GM18505 (cell line): ENCODE measurements at regions not wholly inside any gene's neighbourhood (a gene's known extent, or its start where the extent isn't known, plus 50 kb on each side); places are given as distances from the start of the nearest gene placed in this dataset.
A peak's percentile ranks its signal among the peaks of the same experiment; 100 is the strongest.

Source experiments
- ATAC-seq: cut with Tn5 transposase; IDR thresholded peaks from one replicate; pipeline ENCODE4 v1.9.1; 2021; ENCODE audit not compliant: unreplicated experiment
- POLR2A ChIP-seq: IDR thresholded peaks from 4 replicates; pipeline ENCODE4 v1.6.1; 2011; ENCODE audit warnings: borderline replicate concordance; ENCODE audit not compliant: insufficient read depth, insufficient read length; ENCODE audit errors: extremely low read depth

DNA sequence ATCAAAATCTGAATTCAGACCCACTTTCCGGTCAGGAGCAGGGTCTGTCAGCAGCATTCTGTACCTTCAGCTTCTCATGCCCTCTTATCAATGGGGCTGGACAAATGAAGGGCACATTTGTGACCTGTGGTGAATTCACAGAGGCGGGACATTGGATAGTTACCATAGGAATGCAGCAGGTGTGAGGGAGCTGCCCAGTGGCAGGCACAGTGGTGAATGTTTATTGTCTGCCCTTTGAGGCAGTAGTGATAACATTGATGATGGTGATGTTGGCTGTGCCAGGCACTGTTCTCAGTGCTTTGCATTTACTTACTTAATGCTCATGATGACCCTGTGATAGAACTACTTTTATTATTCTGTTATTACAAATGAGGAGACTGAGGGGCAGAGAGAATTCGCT lies 101.2 kb upstream of the KIT start:
- no peak for ATAC-seq
- TF ChIP-seq POLR2A: no peak

DNA sequence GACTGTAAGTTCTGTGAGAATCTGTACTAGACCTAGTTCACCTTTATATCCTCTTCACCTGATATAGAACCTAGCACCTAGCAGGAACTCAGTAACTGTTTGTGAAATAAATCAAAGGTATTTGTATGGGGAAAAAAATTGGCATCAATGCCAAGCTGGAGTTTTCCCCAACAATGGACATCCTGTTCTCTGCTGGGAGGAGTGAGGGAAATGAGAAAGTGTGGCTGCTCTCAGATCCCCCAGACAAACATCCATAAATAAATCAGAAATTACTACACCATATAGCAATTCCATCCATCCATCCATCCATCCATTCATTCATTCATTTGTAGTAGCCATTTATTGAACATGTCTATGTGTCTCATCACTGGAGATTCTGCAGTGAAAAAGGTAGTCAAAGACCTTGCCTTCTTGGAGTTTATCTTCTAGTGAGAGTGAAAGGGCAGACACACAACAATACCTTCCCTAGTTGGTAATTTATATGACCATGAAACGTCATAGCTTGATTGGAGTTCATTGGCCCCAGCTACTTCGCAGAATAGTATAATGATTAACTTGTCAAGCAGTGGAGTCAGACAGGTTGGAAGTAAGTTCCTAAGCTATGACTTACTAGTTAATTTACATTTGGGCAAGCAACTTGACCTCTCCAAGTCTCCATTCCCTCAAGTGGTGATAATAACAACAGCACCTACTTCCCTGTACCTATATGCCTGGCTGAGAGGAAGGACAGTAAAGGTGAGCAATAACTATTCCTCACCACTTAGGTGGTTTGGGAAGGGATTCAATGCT lies 98.7 kb upstream of the KIT start:
- ATAC-seq: no peak
- no peak for TF ChIP-seq POLR2A

DNA sequence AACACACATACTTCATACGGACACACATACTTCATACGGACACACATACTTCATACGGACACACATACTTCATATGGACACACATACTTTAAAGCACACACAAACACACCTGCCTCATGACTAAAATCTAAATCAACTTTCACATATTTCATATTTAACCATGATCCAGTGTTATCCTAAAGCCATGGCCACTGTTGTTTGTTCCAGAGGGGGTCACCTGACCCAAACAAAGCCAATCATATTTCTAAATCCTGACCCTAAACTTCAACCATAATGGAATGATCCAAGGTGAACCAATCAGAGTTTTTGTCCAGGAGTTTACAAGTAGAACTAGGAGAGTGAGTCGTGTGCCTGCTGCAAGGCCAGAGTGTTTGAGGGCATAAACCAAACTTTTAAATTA lies 97.2 kb upstream of the KIT start:
- no peak for ATAC-seq
- no peak for TF ChIP-seq POLR2A

DNA sequence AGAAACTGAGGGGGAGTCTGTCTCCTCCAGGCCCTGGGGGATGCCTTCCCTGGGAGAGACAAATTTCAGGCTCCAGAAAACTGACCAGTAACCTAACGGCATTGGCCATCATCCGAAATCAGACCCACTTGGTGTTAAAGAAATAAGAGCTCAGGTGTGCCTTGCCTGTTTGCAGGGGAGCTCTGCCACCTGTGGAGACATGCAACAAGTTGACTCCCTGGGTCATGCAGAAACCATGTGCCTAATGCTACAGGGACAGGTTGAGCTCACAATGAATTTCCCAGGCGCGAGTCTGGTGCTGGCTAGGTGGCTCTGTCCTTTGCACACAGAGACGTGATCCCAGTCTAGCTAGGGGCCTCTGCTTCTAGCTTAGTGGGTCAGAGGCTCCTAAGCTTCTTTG lies 95.8 kb upstream of the KIT start:
- ATAC-seq: no peak
- TF ChIP-seq POLR2A: no peak

DNA sequence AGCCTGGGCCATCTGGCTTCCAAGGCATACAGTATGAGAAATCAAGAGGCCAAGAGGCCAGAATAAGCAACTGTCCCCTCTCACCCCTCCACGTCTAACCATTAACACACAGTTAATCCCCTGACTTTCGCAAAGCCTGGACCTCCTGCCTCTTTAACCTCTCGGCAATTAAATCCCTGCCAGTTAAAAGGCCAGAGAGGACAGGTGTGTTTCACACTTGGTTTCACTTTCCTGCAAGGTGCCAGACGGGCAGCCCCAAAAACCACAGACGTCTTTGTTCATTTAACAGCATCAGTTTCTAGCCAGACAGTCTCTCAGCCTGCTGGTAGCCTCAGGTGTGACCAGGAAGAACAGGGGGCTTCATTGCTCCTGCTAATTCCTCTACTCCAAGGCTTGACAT lies 91.1 kb upstream of the KIT start:
- no peak for TF ChIP-seq POLR2A
- ATAC-seq: peak; percentile 67

DNA sequence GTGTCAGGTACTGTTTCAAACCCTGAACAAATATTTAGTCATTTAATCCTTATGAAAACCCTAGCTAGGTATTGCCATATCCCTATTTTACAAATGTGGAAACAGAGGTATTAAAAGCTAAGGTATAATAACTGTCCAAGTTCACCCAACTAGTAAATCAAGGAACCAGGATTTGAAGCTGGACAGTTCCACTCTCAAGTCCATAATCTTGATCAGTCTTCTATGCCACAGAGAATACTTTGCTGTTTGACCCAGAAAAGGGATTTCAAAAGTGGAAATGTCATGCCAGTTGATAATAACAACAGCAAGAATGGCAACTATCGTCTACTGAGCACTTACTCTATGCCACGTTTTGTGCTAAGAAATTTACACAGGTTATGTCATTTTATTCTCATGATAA lies 90.4 kb upstream of the KIT start:
- ATAC-seq: no peak
- no peak for TF ChIP-seq POLR2A

DNA sequence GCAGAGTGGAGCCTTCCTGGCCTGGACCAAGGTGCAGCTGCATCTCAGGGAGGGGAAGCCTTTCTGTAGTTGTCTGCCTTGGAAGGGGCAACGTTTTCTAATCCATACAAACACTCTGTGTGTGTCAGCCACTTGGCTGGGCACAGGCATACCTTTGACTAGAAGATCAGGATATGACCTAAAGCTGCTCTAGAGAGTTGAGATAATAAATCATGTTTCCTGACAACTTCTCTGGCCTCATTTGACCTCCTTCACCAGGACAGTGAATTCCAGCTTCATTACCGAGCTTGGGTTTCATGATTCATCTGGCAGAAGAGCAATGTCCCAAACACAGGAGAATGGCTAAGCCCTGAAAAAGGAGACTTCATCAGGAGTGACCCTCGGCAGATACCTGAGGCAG lies 89.6 kb upstream of the KIT start:
- no peak for TF ChIP-seq POLR2A
- no peak for ATAC-seq

DNA sequence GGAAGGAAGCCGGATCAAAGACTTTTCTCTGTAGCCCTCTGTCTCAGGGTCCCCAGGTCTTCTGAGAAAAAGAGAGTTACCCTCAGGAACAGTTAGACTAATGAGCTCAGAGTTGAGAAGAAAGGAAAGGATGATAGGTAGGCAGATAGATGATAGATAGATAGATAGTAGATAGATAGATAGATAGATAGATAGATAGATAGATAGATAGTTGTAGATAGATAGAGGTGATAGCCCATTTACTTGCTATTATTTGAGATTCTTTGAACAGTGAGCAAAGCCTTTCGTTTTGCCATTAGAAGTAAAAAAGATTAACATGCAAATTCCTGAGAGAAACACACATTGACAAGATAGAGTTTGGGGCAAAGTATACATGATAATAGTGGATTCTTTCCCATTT lies 86.9 kb upstream of the KIT start:
- no peak for TF ChIP-seq POLR2A
- no peak for ATAC-seq

DNA sequence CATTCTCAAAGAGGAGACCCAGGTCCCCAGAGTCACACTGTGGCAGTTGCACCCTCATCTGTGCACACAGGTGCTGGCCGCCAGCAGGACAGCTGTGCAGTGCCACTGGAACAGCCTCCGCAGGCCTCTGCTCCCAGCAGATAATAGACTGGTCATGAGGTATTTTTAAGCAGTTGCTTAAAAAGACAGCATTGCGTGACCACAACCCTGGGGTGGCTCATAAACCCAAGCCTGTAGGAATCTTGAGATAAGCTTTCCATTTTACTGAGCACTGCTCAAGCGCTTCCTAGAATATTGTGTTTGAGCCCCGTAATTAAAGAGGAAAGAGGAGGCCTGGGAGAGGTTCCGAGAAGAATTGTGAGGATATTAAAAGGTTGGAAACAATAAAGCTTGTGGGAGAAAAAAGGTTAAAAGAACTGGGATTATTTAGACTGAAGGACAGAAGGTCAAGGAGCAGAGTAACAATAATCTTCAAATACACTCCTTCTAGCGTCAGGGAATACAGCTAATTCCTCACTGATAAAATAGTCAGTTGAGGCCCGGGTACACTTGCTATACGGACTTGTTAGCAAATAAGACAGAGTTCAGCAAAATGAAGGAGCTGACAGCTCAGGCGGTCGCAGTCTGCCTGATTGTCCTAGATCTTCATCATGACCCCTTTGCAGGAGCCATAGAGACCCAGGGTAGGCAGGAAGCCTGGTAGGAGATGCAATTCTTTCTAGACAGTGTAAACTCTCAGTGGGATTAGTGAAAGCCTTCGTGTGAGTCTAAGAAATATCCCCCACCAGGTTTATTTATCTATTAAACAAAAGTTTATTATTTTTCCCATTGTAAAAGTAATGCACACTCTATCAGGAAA lies 86.2 kb upstream of the KIT start:
- no peak for ATAC-seq
- no peak for TF ChIP-seq POLR2A

DNA sequence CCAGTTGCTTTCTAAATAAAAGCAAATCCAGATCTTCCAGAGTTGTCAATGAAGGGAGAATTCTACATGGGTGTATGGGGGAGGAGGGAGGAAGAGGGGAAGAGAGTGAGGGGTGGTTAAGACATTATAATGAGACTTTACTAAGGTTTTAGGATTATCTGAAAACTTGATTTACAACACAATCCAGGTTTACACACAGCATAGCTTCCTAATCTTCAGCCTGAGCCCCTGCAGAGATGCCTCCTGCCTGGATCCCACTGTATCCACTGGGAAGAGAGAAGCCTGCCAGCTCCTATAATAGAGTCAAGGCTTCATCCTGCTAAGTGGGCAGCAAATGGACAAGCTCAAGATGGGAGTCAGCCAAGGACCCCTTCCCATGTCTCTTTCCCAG lies 85.6 kb upstream of the KIT start:
- no peak for ATAC-seq

DNA sequence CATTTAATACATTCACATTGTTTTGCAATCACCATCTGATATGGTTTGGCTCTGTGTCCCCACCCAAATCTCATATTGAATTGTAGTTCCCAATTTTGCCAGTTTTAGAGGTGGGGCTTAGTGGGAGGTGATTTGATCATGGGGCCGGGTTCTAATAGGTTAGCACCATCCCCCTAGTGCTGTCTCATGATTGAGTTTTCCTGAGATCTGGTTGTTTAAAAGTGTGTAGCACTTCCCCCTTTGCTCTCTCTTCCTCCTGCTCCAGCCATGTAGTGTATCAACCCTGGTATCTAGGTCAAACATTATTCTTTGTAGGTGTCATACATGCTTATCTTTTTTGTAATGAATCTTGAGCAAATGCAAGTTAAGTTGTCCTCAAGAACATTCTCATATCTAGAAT lies 83.3 kb upstream of the KIT start:
- no peak for ATAC-seq
- no peak for TF ChIP-seq POLR2A

More for the DNA sequence above, 85.6 kb upstream of the KIT start:
- TF ChIP-seq POLR2A: no peak

DNA sequence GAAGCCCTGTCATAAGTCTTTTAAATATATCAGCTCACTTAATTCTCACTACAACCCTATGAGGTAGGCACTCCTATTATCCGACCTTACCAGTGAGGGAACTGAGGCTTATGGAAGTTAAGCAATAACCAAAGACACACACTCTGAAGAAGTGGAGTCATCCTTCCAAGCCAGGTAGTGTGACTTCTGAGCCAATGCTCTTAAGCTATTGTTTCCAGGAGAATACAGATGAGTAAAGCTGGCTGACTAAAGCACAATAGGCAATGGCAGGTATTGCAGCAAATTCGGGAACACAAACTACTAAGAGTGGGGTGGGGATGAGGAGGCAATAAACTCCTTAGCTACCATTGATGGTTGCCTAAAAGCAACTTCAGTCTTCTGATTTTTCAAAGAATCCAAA lies 81.8 kb upstream of the KIT start:
- ATAC-seq: no peak
- TF ChIP-seq POLR2A: no peak

DNA sequence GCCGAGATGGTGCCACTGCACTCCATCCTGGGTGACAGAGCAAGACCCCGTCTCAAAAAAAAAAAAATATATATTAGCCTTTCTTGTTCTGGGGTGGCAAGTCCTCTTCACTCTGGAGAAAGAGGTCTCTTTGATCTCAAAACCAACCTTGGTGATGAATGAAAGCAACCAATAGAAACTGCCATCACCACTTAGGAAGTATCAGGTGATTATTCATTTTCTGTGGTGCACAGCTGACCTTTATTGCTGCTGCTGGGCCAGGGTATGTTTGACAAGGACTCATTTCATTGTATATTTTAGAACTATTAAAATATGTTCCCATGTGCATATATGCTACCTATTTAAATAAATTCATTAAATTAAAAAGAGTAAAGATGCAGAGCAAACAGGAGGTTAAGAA lies 76.0 kb upstream of the KIT start:
- ATAC-seq: no peak
- no peak for TF ChIP-seq POLR2A

DNA sequence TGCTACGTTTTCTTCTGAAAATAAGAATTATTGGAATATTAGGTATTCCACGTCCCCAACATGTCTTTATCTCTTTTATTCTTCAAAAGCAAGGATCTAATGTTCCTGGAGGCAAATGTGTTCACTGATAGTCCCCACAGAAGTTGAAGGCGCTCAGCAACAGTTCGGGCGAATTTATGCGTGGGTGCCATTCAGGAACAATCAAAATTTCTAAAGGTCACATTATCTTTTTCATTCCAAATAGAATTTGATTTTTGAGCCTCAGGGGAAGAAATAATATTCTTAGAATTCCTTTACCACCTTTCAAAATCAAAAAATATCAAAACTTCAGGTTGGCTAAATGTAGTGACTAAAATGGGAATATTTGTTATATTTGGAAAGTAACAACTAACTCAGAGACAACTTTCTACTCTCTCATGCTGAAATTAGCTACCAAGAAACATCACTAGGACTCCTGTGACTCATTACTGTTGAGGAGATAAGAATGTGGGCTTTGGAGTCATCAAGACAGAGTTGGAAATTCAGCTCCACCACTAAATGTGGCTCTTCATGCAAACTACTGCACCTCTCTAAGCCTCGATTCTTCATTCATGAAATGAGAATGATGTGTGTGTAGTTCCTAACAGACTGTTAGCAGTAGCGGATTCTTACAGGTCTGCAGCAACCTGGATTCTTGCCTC lies 72.3 kb upstream of the KIT start:
- no peak for TF ChIP-seq POLR2A
- no peak for ATAC-seq

DNA sequence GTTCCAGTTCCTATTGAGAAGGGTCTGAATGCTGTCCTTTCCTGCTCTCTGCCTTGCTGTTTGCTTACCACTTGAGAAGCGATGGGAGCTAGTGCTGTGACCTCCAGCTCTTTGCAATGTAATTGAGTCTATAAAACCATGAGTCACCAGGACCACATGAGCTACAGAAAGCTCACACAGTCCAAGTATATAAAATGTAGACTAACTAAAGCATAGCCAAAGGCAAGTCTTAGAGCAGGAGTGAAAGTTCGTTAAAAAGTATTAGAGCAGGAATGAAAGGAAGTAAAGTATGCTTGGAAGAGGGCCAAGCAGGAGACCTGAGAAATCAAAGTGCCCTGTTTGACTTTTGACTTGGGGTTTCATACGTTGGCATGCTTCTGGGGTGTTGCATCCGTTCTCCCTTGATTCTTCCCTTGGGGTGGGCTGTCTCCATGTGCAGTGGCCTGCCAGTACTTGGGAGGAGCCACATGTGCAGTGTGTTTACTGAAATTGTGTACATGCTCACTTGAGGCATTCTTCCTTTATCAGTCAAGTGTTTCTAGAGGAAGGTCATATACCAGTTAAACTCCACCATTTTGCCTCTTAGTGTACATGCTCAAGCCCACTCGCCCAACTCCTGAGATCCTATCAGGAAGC lies 71.3 kb upstream of the KIT start:
- ATAC-seq: no peak
- TF ChIP-seq POLR2A: no peak
